ENCODE measurements at regions not wholly inside any gene's neighbourhood (a gene's known extent, or its start where the extent isn't known, plus 50 kb on each side); places are given as distances from the start of the nearest gene placed in this dataset.

GRCh38 chr5:125151150-125151900 lies 404.9 kb upstream of the ZNF608 start:
- TF ChIP-seq POLR2A (IDR thresholded peaks at IDR 0.05), result no peak
- TF ChIP-seq CTCF (IDR thresholded peaks at IDR 0.05), result no peak
